H9 (cell line): ENCODE measurements at regions not wholly inside any gene's neighbourhood (a gene's known extent, or its start where the extent isn't known, plus 50 kb on each side); places are given as distances from the start of the nearest gene placed in this dataset.

ENCODE experiments used
- DNase-seq: peaks from one replicate; pipeline ENCODE4 v3.0.0-alpha.2; 2017
- H2AFZ ChIP-seq: one replicate; pipeline ENCODE4 v1.6.1; 2013; ENCODE audit warnings: mild to moderate bottlenecking, low read length, control low read depth, moderate library complexity
- H2AK5ac ChIP-seq: 2 replicates; pipeline ENCODE4 v1.6.1; 2013; ENCODE audit warnings: low read length, control low read depth, mixed read lengths; ENCODE audit not compliant: insufficient read length
- H2BK120ac ChIP-seq: one replicate; pipeline ENCODE4 v1.6.1; 2013; ENCODE audit warnings: low read depth, mild to moderate bottlenecking, low read length, control low read depth, inconsistent platforms; ENCODE audit not compliant: poor library complexity, severe bottlenecking
- H2BK12ac ChIP-seq: 2 replicates; pipeline ENCODE4 v1.6.1; 2013; ENCODE audit warnings: low read length, control low read depth, mixed read lengths, low read depth; ENCODE audit not compliant: insufficient read length
- H2BK15ac ChIP-seq: 2 replicates; pipeline ENCODE4 v1.6.1; 2013; ENCODE audit warnings: low read depth, low read length, control low read depth
- H2BK20ac ChIP-seq: one replicate; pipeline ENCODE4 v1.6.1; 2013; ENCODE audit warnings: low read depth, mild to moderate bottlenecking, low read length, control low read depth, inconsistent platforms; ENCODE audit not compliant: poor library complexity, severe bottlenecking
- H2BK5ac ChIP-seq: 2 replicates; pipeline ENCODE4 v1.6.1; 2013; ENCODE audit warnings: low read length, control low read depth, mixed read lengths; ENCODE audit not compliant: insufficient read length
- H3K14ac ChIP-seq: 2 replicates; pipeline ENCODE4 v1.6.1; 2013; ENCODE audit warnings: low read length, control low read depth; ENCODE audit not compliant: insufficient read depth
- H3K18ac ChIP-seq: 2 replicates; pipeline ENCODE4 v1.6.1; 2013; ENCODE audit warnings: low read depth, mild to moderate bottlenecking, mixed read lengths, low read length, control low read depth; ENCODE audit not compliant: insufficient read length
- H3K23ac ChIP-seq: 2 replicates; pipeline ENCODE4 v1.6.1; 2013; ENCODE audit warnings: low read length, control low read depth, mixed read lengths, low read depth; ENCODE audit not compliant: insufficient read length
- H3K23me2 ChIP-seq: 2 replicates; pipeline ENCODE4 v1.6.1; 2013; ENCODE audit warnings: low read depth, mild to moderate bottlenecking, mixed read lengths, low read length, control low read depth; ENCODE audit not compliant: insufficient read length, poor library complexity, severe bottlenecking
- H3K27ac ChIP-seq: 2 replicates; pipeline ENCODE4 v1.5.1; 2013; ENCODE audit warnings: low read length, control low read depth, mixed read lengths, low read depth; ENCODE audit not compliant: insufficient read length
- H3K27me3 ChIP-seq: 2 replicates; pipeline ENCODE4 v1.6.1; 2013; ENCODE audit warnings: low read length, control low read depth, inconsistent platforms; ENCODE audit not compliant: insufficient read depth
- H3K4ac ChIP-seq: 2 replicates; pipeline ENCODE4 v1.6.1; 2013; ENCODE audit warnings: low read depth, mild to moderate bottlenecking, control low read depth, inconsistent platforms, low read length, moderate library complexity
- H3K4me1 ChIP-seq: 2 replicates; pipeline ENCODE4 v1.6.1; 2013; ENCODE audit warnings: low read length, control low read depth, inconsistent platforms; ENCODE audit not compliant: insufficient read depth
- H3K4me2 ChIP-seq: 2 replicates; pipeline ENCODE4 v1.6.1; 2013; ENCODE audit warnings: low read length, control low read depth, mixed read lengths; ENCODE audit not compliant: insufficient read length, insufficient read depth
- H3K56ac ChIP-seq: 2 replicates; pipeline ENCODE4 v1.6.1; 2013; ENCODE audit warnings: low read depth, mild to moderate bottlenecking, mixed read lengths, low read length, control low read depth; ENCODE audit not compliant: insufficient read length
- H3K79me1 ChIP-seq: 2 replicates; pipeline ENCODE4 v1.6.1; 2013; ENCODE audit warnings: low read depth, mild to moderate bottlenecking, moderate library complexity, low read length, control low read depth, inconsistent platforms; ENCODE audit not compliant: insufficient read depth, poor library complexity, severe bottlenecking
- H3K79me2 ChIP-seq: 2 replicates; pipeline ENCODE4 v1.6.1; 2013; ENCODE audit warnings: low read length, control low read depth, inconsistent platforms; ENCODE audit not compliant: insufficient read depth
- H3K9ac ChIP-seq: 2 replicates; pipeline ENCODE4 v1.6.1; 2013; ENCODE audit warnings: low read length, control low read depth, mixed read lengths; ENCODE audit not compliant: insufficient read length; ENCODE audit errors: extremely low read depth
- H3K9me3 ChIP-seq: one replicate; pipeline ENCODE4 v1.6.1; 2013; ENCODE audit warnings: low read depth, low read length, inconsistent platforms; ENCODE audit not compliant: control insufficient read depth
- H3T11ph ChIP-seq: one replicate; pipeline ENCODE4 v1.6.1; 2013; ENCODE audit warnings: mild to moderate bottlenecking, low read length, control low read depth, inconsistent platforms
- H4K20me1 ChIP-seq: one replicate; pipeline ENCODE4 v1.6.1; 2013; ENCODE audit not compliant: control insufficient read depth, insufficient read length, insufficient read depth
- H4K5ac ChIP-seq: 2 replicates; pipeline ENCODE4 v1.6.1; 2013; ENCODE audit warnings: low read depth, mild to moderate bottlenecking, mixed read lengths, low read length, control low read depth; ENCODE audit not compliant: insufficient read length
- H4K8ac ChIP-seq: replicated peaks from 2 replicates; pipeline ENCODE4 v1.6.1; 2013; ENCODE audit warnings: low read length, control low read depth, mixed read lengths, low read depth; ENCODE audit not compliant: insufficient read length
- H4K91ac ChIP-seq: 2 replicates; pipeline ENCODE4 v1.6.1; 2013; ENCODE audit warnings: low read depth, mild to moderate bottlenecking, moderate library complexity, mixed read lengths, low read length, control low read depth; ENCODE audit not compliant: insufficient read length
- H3K27ac Mint-ChIP-seq, 3 experiments: 2 replicates in 2 of 3; 3 replicates in 1 of 3; pipeline ENCODE4 v1.8.0; 2020 to 2021; ENCODE audit warnings: mixed read lengths in 3 of 3, mild to moderate bottlenecking in 1 of 3, moderate library complexity in 1 of 3
- H3K27me3 Mint-ChIP-seq: 2 replicates; pipeline ENCODE4 v1.8.0; 2021; ENCODE audit warnings: low read depth, mild to moderate bottlenecking, moderate library complexity, mixed read lengths
- H3K36me3 Mint-ChIP-seq, 3 experiments: 2 replicates in 2 of 3; 3 replicates in 1 of 3; pipeline ENCODE4 v1.8.0; 2020 to 2021; ENCODE audit warnings: low read depth in 3 of 3, mixed read lengths in 3 of 3; ENCODE audit not compliant: insufficient read depth in 1 of 3
- H3K4me1 Mint-ChIP-seq, 2 experiments: 2 replicates each; pipeline ENCODE4 v1.8.0; 2020; ENCODE audit warnings: mixed read lengths in 2 of 2
- H3K4me3 Mint-ChIP-seq, 2 experiments: 2 replicates in 1 of 2; 3 replicates in 1 of 2; pipeline ENCODE4 v1.8.0; 2020 to 2021; ENCODE audit warnings: mild to moderate bottlenecking in 2 of 2, mixed read lengths in 2 of 2, moderate library complexity in 1 of 2
- H3K9me3 Mint-ChIP-seq, 2 experiments: 2 replicates in 1 of 2; 3 replicates in 1 of 2; pipeline ENCODE4 v1.8.0; 2020; ENCODE audit warnings: mild to moderate bottlenecking in 2 of 2, mixed read lengths in 2 of 2, moderate library complexity in 1 of 2
- WGBS: extraction: QIAGEN DNeasy Blood & Tissue Kit; methylation state at CpG from one replicate; pipeline ENCODE4 v1.1.7; 2013; ENCODE audit warnings: missing lambda C conversion rate, low lambda C conversion rate, mixed read lengths; ENCODE audit not compliant: insufficient read length; ENCODE audit errors: extremely low coverage; 5-methylcytosine and 5-hydroxymethylcytosine counted together
- TF ChIP-seq, protein P1 (sequence below): fragments of 200-600 bp; sonication (generic); conservative IDR thresholded peaks from 3 replicates; pipeline ENCODE4 v1.8.0; 2021; ENCODE audit warnings: antibody characterized with exemption, mild to moderate bottlenecking

DNA sequence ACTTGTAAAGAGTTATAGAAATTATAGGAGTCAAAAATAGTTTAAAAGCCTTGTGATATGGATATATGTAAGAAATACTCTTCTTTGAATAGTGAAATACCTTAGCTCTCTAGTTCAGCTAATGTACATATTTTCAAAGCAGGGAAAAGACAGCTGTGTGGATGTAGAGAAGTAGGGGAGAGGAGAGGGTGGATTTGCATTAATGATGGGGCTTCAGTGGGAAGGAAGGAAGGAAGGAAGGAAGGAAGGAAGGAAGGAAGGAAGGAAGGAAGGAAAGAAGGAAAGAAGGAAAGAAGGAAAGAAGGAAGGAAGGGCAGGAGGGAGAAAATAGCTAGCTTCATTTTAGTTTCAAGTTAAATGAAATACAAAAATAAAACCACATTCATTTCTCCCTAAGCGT, 62.4 kb upstream of the RGS1 start:
- Histone ChIP-seq H2BK120ac (no peak overlapping the region), H4K91ac (no peak overlapping the region), H4K20me1 (no peaks in the 10 kb centered on the region), H3K56ac (no peak overlapping the region), H3K27ac (no peak overlapping the region), H3T11ph (no peak overlapping the region), H4K8ac (no peak overlapping the region), H3K9ac (no peak overlapping the region), H3K23me2 (no peaks in the 10 kb centered on the region), H2BK12ac (no peak overlapping the region), H3K79me2 (no peaks in the 10 kb centered on the region), H2BK15ac (no peak overlapping the region), H4K5ac (no peak overlapping the region), H3K23ac (no peak overlapping the region), H2AFZ (no peak overlapping the region), H3K14ac (no peak overlapping the region), H3K27me3 (no peaks in the 10 kb centered on the region), H2AK5ac (no peak overlapping the region), H3K4me1 (no peaks in the 10 kb centered on the region; the same call in 1 of the 2 replicates), H3K4me2 (no peak overlapping the region), H3K79me1 (no peaks in the 10 kb centered on the region), H2BK20ac (no peak overlapping the region), H2BK5ac (no peak overlapping the region), H3K18ac (no peak overlapping the region), H3K9me3 (no peaks in the 10 kb centered on the region), H3K4ac (no peak overlapping the region)
- no peaks in the 10 kb centered on the region for H3K27me3 Mint-ChIP-seq
- H3K36me3 Mint-ChIP-seq: no peaks in the 10 kb centered on the region
- no peaks in the 10 kb centered on the region for H3K9me3 Mint-ChIP-seq
- TF ChIP-seq, protein P1, sequence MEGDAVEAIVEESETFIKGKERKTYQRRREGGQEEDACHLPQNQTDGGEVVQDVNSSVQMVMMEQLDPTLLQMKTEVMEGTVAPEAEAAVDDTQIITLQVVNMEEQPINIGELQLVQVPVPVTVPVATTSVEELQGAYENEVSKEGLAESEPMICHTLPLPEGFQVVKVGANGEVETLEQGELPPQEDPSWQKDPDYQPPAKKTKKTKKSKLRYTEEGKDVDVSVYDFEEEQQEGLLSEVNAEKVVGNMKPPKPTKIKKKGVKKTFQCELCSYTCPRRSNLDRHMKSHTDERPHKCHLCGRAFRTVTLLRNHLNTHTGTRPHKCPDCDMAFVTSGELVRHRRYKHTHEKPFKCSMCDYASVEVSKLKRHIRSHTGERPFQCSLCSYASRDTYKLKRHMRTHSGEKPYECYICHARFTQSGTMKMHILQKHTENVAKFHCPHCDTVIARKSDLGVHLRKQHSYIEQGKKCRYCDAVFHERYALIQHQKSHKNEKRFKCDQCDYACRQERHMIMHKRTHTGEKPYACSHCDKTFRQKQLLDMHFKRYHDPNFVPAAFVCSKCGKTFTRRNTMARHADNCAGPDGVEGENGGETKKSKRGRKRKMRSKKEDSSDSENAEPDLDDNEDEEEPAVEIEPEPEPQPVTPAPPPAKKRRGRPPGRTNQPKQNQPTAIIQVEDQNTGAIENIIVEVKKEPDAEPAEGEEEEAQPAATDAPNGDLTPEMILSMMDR: no peak
- peaks cover 0 to 2% of the 10 kb centered on the region in 2 experiments; a peak in 2 of 4 replicates for H3K4me1 Mint-ChIP-seq
- DNase-seq: no peak
- no peak overlapping the region for H3K27ac Mint-ChIP-seq
- H3K4me3 Mint-ChIP-seq: no peak overlapping the region
- no CpG with 5 or more reads among the region's 1 CpG for WGBS
